ENCODE measurements at regions not wholly inside any gene's neighbourhood (a gene's known extent, or its start where the extent isn't known, plus 50 kb on each side); places are given as distances from the start of the nearest gene placed in this dataset.
"Not testable (repeated sequence)": the region's sequence is repeated elsewhere in the genome, so short reads cannot be mapped to it uniquely, and the experiment has no call there.

DNA sequence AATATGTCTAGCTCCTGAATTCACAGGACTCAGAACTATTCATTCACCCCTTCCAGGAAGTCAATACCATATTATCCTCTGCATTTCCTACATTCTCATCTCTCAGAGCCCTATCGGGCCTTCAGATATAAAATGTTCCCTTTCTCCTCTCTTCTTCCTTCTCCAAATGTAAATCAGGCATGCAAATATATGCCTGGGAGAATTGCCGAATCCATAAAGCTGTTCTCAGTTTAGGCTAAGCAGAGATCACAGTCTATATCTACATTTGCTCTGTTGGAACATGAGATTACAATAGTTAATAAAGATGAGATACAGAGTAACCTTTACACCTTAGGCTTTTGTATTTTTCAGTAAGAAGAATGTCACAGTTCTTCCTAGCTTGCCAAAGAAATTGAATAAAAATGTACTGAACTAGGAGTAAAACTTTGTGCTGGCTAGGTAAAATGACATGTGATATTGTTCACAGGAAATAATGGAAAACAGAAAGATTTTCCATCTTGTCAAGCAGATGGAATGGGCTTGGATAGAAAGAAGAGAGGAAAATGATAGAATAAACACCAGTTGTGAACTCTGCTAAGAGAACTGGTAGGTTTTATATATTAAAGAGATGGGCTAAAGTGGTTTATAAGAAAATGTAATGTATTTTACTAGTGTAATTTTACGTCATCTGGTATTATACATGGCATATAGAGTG, 161.5 kb downstream of the NRIP1 start:
- DNase-seq (ENCODE audit: low read depth): no peak

DNA sequence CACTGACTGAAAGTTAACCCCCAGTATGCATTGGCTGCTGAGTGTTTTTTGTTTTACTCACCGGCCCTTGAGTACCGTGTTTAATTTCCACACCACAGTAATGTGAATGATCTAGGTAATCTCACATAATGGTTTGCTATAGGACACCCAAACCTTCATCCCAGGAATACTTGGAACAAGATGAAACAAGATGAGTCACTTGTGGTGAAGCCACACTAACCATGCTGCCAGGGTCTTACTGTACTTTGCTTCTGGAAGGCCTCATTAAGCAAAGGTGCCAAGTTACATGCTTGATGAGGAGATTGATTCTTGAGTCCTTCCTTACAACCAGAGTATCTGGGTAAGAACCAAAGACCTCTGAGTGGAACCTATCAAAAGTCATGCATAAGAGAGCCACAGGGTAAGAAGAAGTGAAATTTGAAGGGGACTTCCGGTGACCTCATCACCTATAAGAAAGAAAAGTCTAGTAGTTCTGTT, 163.3 kb downstream of the NRIP1 start:
- no peak for DNase-seq (ENCODE audit: low read depth)

- no peak for DNase-seq (ENCODE audit: low read depth)
Observed at GRCh38 chr21:14900611-14901010, 164.2 kb downstream of the NRIP1 start.

DNA sequence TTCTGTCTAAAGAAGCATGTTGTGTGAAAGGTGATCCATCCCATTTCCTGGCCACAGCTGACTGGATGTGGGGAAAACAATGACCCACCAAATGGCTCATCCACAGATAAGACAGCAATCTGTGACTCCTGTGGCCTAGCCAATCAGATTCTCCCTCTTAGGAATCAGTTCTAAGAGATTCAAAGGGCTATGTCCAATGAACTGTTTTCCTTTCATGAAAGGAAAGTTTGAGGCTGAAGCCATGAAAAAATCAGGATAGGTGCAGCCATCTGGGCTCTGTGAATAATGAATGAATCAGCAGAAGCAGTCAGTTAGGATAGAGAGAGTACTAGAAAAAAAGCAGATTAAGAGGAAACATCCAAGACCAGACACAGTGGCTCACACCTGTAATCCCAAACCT, 164.7 kb downstream of the NRIP1 start:
- no peak for DNase-seq (ENCODE audit: low read depth)

GRCh38 chr21:14895792-14896191, 169.0 kb downstream of the NRIP1 start:
- no peak for DNase-seq (ENCODE audit: low read depth)

DNA sequence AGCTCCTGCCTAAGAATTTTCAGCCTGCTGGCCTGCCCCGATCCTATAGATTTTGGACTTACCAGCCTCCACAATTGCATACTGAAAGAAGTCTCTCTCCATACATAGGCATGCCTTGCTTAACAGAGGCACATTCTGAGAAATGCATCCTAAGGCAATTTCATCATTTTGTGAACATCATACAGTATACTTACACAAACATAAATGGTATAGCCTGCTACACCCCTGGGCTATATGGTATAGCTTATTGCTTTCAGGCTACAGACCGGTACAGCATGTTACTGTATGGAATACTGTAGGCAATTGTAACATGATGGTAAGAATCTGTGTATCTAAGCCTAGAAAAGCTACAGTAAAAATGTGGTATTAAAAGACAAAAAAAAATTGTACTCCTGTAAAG, 174.7 kb downstream of the NRIP1 start:
- no peak for DNase-seq (ENCODE audit: low read depth)

DNA sequence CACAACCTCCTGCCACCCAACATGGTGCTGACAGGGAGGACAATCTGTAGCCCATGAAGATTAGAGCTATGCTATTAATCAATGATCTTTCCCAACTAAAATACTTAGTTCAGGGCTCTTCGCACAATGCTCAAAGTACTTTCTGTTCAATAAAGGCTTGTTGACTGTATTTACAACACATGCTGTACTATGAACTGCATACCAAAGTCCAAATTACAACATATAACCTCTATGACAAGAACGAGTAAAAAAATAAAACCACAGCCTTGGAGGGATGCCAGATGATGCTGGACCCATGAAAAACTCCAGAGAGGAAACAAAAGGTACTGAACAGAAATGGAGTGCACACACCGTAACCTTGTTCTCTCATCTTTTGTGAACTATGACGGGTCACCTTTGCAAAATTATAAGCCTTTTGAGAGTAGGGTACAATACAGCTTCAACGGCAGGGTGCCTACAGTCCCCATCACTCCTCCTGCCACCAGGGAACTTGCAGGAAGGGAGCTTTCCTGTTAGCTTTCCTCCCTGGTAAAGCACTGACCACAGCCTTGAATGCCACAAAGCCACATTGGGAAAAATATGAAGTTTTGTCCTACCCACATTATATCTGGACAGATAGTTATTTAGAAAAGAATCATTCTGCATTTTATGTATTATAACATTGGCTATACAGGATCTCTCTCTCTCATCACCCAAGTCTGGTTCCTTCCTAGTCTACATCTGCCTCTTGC, 175.6 kb downstream of the NRIP1 start:
- DNase-seq (ENCODE audit: low read depth): no peak

GRCh38 chr21:14888202-14888601, 176.6 kb downstream of the NRIP1 start:
- no peak for DNase-seq (ENCODE audit: low read depth)

GRCh38 chr21:14886001-14886400, 178.8 kb downstream of the NRIP1 start:
- no peak for DNase-seq (ENCODE audit: low read depth)

DNA sequence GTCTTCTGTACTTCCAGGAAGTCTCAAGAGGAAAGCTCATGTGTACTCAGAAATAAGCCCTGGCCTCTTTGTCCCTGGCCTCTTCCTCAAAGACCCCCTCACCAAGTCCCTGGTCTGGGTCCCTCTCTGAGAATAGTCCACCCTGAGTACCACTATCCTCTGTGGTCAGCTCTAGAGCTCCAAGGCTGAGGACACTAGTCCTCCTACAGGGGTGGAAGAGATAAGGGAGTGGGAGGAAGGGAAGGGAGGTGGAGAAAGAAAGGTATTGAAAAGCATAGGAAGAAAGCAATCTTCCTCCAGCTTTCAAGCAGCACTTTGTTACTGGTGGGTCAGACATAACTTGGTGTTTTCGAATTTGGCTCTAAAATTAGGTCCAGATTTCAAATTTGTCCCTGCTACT, 181.4 kb downstream of the NRIP1 start:
- no peak for DNase-seq (ENCODE audit: low read depth)

- DNase-seq (ENCODE audit: low read depth): not testable (repeated sequence)
Observed at GRCh38 chr21:14882545-14882944, 182.3 kb downstream of the NRIP1 start.

DNA sequence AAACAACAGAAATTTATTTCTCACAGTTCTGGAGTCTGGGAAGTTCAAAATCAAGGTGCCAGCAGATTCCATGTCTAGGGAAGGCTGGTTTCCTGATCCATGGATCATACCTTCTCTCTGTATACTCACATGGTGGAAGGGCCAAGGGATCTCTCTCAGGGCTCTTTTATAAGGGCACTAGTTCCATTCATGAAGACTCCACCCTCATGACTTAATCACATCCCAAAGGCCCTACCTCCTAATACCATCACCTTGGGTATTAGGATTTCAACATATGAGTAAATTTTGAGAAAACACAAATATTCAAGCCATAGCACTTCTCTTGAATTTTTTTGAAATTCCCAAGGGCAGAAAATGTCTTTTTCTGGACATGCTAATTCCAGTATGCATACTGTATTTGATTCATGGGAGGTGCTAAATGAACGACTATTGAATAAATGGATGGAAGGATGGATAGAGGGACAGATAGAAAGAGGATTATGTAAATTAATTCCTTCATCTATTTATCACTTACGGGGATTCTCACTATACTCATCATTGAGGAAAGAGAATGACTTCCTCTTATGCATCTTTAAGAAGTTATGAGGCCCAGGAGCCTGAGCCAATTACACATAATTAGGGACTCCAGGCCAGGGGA, 182.8 kb downstream of the NRIP1 start:
- DNase-seq (ENCODE audit: low read depth): no peak

DNA sequence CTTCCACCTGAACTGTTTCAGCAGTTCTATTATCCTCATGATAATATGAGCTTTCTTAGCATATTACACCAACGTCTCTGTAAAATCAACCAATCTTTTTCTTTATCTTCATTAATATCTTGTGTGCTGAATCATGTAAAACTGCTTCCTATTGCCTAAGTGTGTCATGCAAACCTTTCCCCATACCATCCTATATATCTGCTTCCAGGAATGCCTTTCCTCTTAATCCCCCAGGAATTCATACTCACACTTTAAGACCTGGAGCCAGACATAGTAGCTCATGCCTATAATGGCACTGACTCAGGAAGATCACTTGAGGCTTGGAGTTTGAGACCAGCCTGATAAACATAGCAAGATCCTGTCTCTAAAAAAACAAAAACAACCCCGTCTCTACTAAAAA, 183.9 kb downstream of the NRIP1 start:
- no peak for DNase-seq (ENCODE audit: low read depth)

DNA sequence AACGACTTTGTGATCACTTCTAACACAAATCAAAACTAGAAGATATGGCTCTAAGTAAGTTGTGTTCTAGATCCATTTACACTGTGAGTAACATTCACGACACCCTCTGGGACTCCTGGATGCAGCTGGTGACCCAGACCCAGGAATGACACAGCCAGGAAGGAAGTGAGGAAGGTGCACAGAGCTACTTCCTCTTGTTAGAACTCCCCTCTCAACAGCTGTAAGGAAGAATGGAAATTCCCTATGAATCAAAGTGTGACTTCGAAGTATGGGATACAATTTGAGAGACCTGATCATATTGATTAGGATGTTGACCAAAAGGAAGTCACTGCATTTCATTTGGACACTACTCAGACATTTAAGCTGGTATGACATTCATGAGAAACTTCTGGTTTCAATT, 185.3 kb downstream of the NRIP1 start:
- no peak for DNase-seq (ENCODE audit: low read depth)

DNA sequence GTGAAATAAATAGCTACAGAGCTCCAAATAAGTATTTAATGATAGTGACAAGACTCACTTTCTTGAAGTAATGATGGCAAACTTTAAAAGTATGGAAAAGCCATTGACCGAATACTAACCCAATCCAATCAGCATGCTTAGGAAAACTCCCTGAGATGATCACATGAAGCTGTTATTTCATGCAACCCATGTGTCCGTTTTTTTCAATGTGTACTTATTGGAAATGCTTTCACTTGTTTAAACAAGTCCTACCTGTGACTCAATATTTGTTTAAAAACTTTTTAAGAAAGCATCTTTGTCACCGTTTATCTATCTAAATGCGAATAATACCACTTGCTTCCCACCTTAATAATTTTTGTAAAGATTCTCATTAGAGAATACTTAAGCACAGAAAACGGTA, 185.8 kb downstream of the NRIP1 start:
- DNase-seq (ENCODE audit: low read depth): no peak

DNA sequence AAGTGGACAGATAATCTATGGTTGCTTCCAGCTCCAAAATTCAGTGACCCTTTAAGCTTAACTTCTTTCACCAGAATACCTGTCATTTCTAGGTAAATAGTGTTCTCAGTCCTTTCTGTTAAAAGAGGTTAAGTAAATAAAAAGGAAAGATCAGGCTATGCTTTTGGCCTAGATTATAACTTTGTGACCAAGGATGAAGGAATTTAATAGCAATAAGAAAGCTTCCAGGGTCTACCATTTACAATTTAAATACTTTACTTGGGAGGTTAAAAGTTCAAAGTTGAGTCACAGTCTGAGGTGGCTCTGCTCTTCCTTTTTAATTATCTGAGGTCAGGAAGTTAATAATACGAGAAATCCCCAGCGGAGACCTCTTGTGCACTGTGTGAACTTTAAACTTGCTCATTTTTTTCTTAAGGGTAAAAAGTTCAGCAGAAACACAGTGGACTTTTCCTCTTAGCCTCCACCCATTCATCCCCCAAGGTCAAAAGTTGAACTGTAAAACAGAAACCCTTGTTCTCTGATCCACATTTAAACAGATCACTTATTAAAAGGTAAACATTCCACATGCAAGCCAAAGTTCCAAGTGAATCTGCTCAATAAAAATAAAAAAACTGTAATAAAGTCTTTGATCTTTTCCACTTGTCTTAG, 187.1 kb downstream of the NRIP1 start:
- no peak for DNase-seq (ENCODE audit: low read depth)

GRCh38 chr21:14876524-14876840, 188.3 kb downstream of the NRIP1 start:
- DNase-seq (ENCODE audit: low read depth): no peak

DNA sequence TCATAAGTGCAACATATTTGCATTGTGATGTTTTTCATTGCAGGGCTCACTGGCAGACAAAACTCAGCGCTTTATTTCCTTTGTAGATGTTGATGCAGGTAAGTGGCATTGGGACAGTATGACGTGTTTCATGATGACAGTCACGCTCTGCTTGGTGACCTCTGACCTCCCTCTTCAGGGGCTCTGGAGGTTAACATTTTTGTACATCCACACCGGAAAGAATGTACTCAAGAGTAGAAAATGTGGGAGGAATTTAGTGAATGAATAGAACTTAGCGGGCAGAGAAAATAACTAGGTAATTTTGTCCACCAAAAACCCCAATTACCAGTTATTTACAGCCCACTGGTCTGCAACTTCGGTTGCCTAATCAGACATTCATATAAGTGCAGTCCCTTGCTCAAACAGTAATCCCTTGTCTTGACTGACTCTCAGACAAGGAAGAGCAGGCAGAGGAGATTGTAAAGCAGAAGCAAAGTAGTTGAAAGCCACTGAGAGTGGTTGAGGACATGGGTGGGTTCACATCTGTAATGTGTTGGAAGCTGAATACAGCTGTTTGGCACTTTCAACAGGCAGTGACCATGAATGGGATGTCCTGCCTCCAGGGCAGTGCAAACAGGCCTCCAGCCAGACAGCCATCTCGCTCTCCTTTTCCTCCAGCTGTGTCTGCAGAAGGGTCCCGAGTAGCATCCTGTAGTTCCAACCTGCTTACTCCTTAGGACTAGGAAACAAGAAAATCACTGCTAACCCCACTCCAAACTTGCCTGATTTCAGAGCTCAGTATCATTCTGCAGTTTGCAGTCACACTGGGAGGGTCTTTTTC, 188.9 kb downstream of the NRIP1 start:
- no peak for DNase-seq (ENCODE audit: low read depth)

DNA sequence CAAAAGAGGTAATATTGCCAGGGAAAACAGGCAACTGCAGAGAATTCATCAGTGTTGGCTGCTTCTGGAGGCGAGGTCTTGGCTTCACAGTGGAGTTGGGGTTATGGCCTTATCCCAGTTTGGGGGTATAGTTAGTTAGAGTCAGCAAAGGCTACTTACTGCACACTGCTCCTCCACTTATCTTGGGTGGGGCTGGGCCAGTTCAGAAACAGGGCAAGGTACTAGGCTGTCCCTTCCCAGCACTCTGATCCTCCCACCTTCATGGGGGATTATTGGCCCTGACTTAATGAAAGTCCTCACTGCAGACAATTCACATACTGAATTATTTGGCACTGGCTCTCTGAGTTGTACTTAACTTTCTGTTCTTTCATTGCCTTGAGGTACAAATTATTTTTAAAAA, 189.6 kb downstream of the NRIP1 start:
- DNase-seq (ENCODE audit: low read depth): no peak

GRCh38 chr21:14874379-14874778, 190.4 kb downstream of the NRIP1 start:
- DNase-seq (ENCODE audit: low read depth): no peak

GRCh38 chr21:14871861-14872260, 192.9 kb downstream of the NRIP1 start:
- DNase-seq (ENCODE audit: low read depth): no peak

GRCh38 chr21:14870853-14871149, 194.0 kb downstream of the NRIP1 start:
- DNase-seq (ENCODE audit: low read depth): no peak

All from activated T-cell treated with anti-CD3 and anti-CD28 coated beads for 48 hours (primary cell).